GM06990 (cell line): ENCODE measurements at regions not wholly inside any gene's neighbourhood (a gene's known extent, or its start where the extent isn't known, plus 50 kb on each side); places are given as distances from the start of the nearest gene placed in this dataset.
"Not testable (repeated sequence)": the region's sequence is repeated elsewhere in the genome, so short reads cannot be mapped to it uniquely, and the experiment has no call there.

Experiments used
- DNase-seq: peaks from one replicate; pipeline ENCODE4 v3.0.0-alpha.2; 2011; ENCODE audit not compliant: insufficient read length; ENCODE audit errors: extremely low read depth
- H3K27me3 ChIP-seq: replicated peaks from 2 replicates; pipeline ENCODE4 v1.6.0; 2011; ENCODE audit warnings: low read length; ENCODE audit not compliant: control insufficient read depth, insufficient read depth
- H3K36me3 ChIP-seq: 2 replicates; pipeline ENCODE4 v1.5.1; 2011; ENCODE audit warnings: low read length; ENCODE audit not compliant: control insufficient read depth, insufficient read depth
- H3K4me3 ChIP-seq: replicated peaks from 2 replicates; pipeline ENCODE4 v1.5.1; 2011; ENCODE audit warnings: low read depth, mild to moderate bottlenecking, control low read depth, low read length
- CTCF ChIP-seq: IDR thresholded peaks from 2 replicates; pipeline ENCODE4 v1.5.1; 2011; ENCODE audit warnings: low read length, control low read depth, mild to moderate bottlenecking, inconsistent platforms; ENCODE audit not compliant: insufficient read depth, poor library complexity, severe bottlenecking

- no peak for TF ChIP-seq CTCF
- no peak for DNase-seq
- no peak overlapping the region for H3K4me3 ChIP-seq
- H3K36me3 ChIP-seq = no peaks in the 10 kb centered on the region
- no peaks in the 10 kb centered on the region for H3K27me3 ChIP-seq
Measured at GRCh38 chr13:42492372-42492920, 81.5 kb upstream of the TNFSF11 start.

GRCh38 chr13:42494157-42494556, 79.8 kb upstream of the TNFSF11 start:
- no peak for TF ChIP-seq CTCF
- no peak for DNase-seq
- H3K27me3 ChIP-seq = no peaks in the 10 kb centered on the region
- no peak overlapping the region for H3K4me3 ChIP-seq
- no peaks in the 10 kb centered on the region for H3K36me3 ChIP-seq

GRCh38 chr13:42495255-42495654, 78.7 kb upstream of the TNFSF11 start:
- no peaks in the 10 kb centered on the region for H3K36me3 ChIP-seq
- H3K4me3 ChIP-seq = no peak overlapping the region
- no peaks in the 10 kb centered on the region for H3K27me3 ChIP-seq
- no peak for DNase-seq
- TF ChIP-seq CTCF = no peak

GRCh38 chr13:42495751-42496150, 78.2 kb upstream of the TNFSF11 start:
- no peak for TF ChIP-seq CTCF
- H3K27me3 ChIP-seq = no peaks in the 10 kb centered on the region
- H3K4me3 ChIP-seq = no peak overlapping the region
- DNase-seq = peak; percentile 59
- no peaks in the 10 kb centered on the region for H3K36me3 ChIP-seq

- not testable (repeated sequence) for H3K27me3 ChIP-seq, H3K4me3 ChIP-seq, H3K36me3 ChIP-seq
- peak; percentile 59 for DNase-seq
Measured at GRCh38 chr13:42496926-42497554, 76.9 kb upstream of the TNFSF11 start.

GRCh38 chr13:42497798-42498197, 76.2 kb upstream of the TNFSF11 start:
- no peak overlapping the region for H3K4me3 ChIP-seq
- H3K36me3 ChIP-seq = no peaks in the 10 kb centered on the region
- no peak for TF ChIP-seq CTCF
- no peaks in the 10 kb centered on the region for H3K27me3 ChIP-seq
- DNase-seq = peak; percentile 78
